GM12873 (cell line): ENCODE measurements at regions not wholly inside any gene's neighbourhood (a gene's known extent, or its start where the extent isn't known, plus 50 kb on each side); places are given as distances from the start of the nearest gene placed in this dataset.

Source experiments
- CTCF ChIP-seq: IDR thresholded peaks from 2 replicates; pipeline ENCODE4 v1.5.1; 2012; ENCODE audit warnings: low read depth, mild to moderate bottlenecking, moderate library complexity, low read length, control low read depth; ENCODE audit not compliant: insufficient read depth; ENCODE audit errors: missing control alignments

DNA sequence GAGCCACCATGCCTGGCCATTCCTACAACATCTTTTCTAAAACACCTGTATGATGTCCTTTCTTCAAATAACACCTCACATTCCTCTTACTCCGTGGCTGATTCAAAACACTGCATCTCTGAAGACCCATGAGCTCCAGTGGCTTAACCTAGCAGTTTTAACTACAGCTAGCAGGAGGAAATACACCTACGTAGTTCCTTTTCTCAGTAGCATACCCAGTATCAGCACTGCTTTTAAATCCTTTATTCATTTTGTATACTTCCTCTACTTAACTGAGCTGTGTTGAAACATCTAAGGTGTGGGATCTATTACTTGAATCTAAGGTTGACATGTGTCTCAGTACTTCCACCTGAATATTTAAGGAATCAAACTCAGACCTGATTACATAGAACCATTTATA is 113.6 kb upstream of the CCDC28A start:
- TF ChIP-seq CTCF = no peak

DNA sequence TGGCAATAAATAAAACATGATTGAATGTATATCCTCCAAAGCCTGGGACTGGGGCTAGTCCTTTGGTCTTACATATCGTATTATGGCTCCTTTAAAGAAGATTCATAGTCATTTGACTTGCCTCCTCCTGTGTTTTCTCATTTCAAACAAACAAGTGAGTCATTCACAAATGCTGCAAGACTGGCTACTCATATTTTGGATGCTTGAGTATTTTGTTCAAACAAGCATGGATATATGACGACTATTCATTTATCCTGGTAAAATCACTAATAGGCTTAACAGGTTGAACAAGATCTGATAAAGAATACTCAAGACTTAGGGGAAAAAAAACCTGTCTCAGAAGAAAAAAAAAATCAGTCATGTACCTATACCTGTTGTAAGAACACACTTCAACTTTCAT is 111.1 kb upstream of the CCDC28A start:
- no peak for TF ChIP-seq CTCF

GRCh38 chr6:138663892-138664291 is 109.7 kb upstream of the CCDC28A start:
- no peak for TF ChIP-seq CTCF

- no peak for TF ChIP-seq CTCF
These were observed 108.8 kb upstream of the CCDC28A start for GRCh38 chr6:138664745-138665144.

DNA sequence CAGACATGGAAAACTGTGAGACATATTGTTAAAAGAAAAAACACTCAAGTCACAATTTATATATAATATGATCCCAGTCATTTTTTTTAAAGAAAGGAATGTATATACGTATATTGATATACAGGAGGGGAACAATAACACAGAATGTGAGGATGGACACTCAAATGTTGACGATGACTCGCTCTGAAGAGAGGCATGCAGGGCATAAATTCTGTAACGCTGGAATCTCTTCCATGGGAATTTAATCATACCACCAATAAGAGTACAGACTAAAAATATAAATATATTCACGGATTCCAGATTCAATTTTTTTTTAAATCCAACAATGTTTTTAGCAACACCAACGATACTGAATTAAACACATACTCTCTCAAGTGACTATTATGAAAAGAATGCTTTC is 106.9 kb upstream of the CCDC28A start:
- no peak for TF ChIP-seq CTCF

- no peak for TF ChIP-seq CTCF
These were observed 106.2 kb upstream of the CCDC28A start for GRCh38 chr6:138667408-138667807.

- no peak for TF ChIP-seq CTCF
These were observed 102.2 kb upstream of the CCDC28A start for GRCh38 chr6:138671351-138671750.
